Thoracic aorta (tissue), 2 donors: ENCODE measurements at regions not wholly inside any gene's neighbourhood (a gene's known extent, or its start where the extent isn't known, plus 50 kb on each side); places are given as distances from the start of the nearest gene placed in this dataset.

ENCODE experiments used
- ATAC-seq: fragments of 150-250 bp; one replicate; pipeline ENCODE4 v1.8.0; 2017; ENCODE audit warnings: low read depth; ENCODE audit not compliant: insufficient number of reproducible peaks, low FRiP score
- DNase-seq: peaks from one replicate; pipeline ENCODE4 v3.0.0-alpha.2; 2020; ENCODE audit warnings: low spot score
- H3K27ac ChIP-seq, 2 donors: fragments of 200-600 bp; sonication (generic); 1 replicate in 1 of 2; 2 replicates in 1 of 2; pipeline ENCODE4 v1.5.1; 2016; ENCODE audit warnings: mild to moderate bottlenecking in 2 of 2, moderate library complexity in 2 of 2
- H3K27me3 ChIP-seq: fragments of 200-600 bp; sonication (generic); replicated peaks from 2 replicates; pipeline ENCODE4 v1.6.0; 2016; ENCODE audit warnings: mild to moderate bottlenecking; ENCODE audit not compliant: insufficient read depth
- H3K36me3 ChIP-seq: fragments of 200-600 bp; sonication (generic); one replicate; pipeline ENCODE4 v1.5.1; 2016
- H3K4me1 ChIP-seq, 2 donors: fragments of 200-600 bp; sonication (generic); 1 replicate in 1 of 2; 2 replicates in 1 of 2; pipeline versions ENCODE4 v1.5.1 to v1.6.0; 2016; ENCODE audit warnings: low read depth in 2 of 2, mild to moderate bottlenecking in 1 of 2; ENCODE audit not compliant: control insufficient read depth in 1 of 2
- H3K4me3 ChIP-seq: fragments of 200-600 bp; sonication (generic); 2 replicates; pipeline ENCODE4 v1.5.1; 2016; ENCODE audit warnings: mild to moderate bottlenecking
- H3K9me3 ChIP-seq: fragments of 200-600 bp; sonication (generic); 2 replicates; pipeline ENCODE4 v1.5.1; 2016
- CTCF ChIP-seq: fragments of 200-600 bp; sonication (generic); IDR thresholded peaks from one replicate; pipeline ENCODE4 v1.5.1; 2019; ENCODE audit warnings: antibody characterized with exemption

GRCh38 chr2:41919135-41919534 is 128.7 kb upstream of the PKDCC start:
- Histone ChIP-seq H3K27me3 (no peaks in the 10 kb centered on the region), H3K27ac (no peak overlapping the region), H3K4me1 (no peaks in the 10 kb centered on the region), H3K4me3 (no peak overlapping the region), H3K9me3 (no peaks in the 10 kb centered on the region), H3K36me3 (no peaks in the 10 kb centered on the region)
- ATAC-seq (no peak), DNase-seq (no peak)
- TF ChIP-seq CTCF, result no peak

- no peaks in the 10 kb centered on the region for H3K27me3 ChIP-seq
- H3K27ac ChIP-seq, result no peak overlapping the region
- H3K4me3 ChIP-seq, result no peak overlapping the region
- H3K4me1 ChIP-seq, result no peaks in the 10 kb centered on the region
- TF ChIP-seq CTCF, result no peak
- H3K9me3 ChIP-seq, result no peaks in the 10 kb centered on the region
- H3K36me3 ChIP-seq, result no peaks in the 10 kb centered on the region
- no peak for ATAC-seq
- DNase-seq, result no peak
Measured at GRCh38 chr2:41920181-41920580, 127.6 kb upstream of the PKDCC start.

GRCh38 chr2:41920812-41921211 is 127.0 kb upstream of the PKDCC start:
- no peak for ATAC-seq
- H3K4me1 ChIP-seq, result peaks cover 0 to 3% of the 10 kb centered on the region in 2 donors
- no peak for TF ChIP-seq CTCF

GRCh38 chr2:41922177-41922576 is 125.6 kb upstream of the PKDCC start:
- no peaks in the 10 kb centered on the region for H3K27me3 ChIP-seq
- no peak overlapping the region for H3K27ac ChIP-seq
- no peak for ATAC-seq
- DNase-seq, result no peak
- no peaks in the 10 kb centered on the region for H3K9me3 ChIP-seq
- H3K4me3 ChIP-seq, result no peak overlapping the region
- peaks cover 3 to 17% of the 10 kb centered on the region in 2 donors for H3K4me1 ChIP-seq
- H3K36me3 ChIP-seq, result no peaks in the 10 kb centered on the region
- TF ChIP-seq CTCF, result no peak

More at GRCh38 chr2:41920812-41921211, 127.0 kb upstream of the PKDCC start:
- no peaks in the 10 kb centered on the region for H3K36me3 ChIP-seq
- no peaks in the 10 kb centered on the region for H3K9me3 ChIP-seq
- H3K27me3 ChIP-seq, result no peaks in the 10 kb centered on the region
- DNase-seq, result no peak
- no peak overlapping the region for H3K27ac ChIP-seq
- H3K4me3 ChIP-seq, result no peak overlapping the region

GRCh38 chr2:41923156-41923786 is 124.5 kb upstream of the PKDCC start:
- H3K36me3 ChIP-seq, result no peaks in the 10 kb centered on the region
- no peak overlapping the region for H3K4me3 ChIP-seq
- TF ChIP-seq CTCF, result no peak
- no peaks in the 10 kb centered on the region for H3K27me3 ChIP-seq
- ATAC-seq (no peak), DNase-seq (no peak)
- no peak overlapping the region for H3K27ac ChIP-seq
- H3K4me1 ChIP-seq, result peaks cover 3 to 27% of the 10 kb centered on the region in 2 donors
- no peaks in the 10 kb centered on the region for H3K9me3 ChIP-seq
